Osteocyte (in vitro differentiated cells): ENCODE measurements at regions not wholly inside any gene's neighbourhood (a gene's known extent, or its start where the extent isn't known, plus 50 kb on each side); places are given as distances from the start of the nearest gene placed in this dataset.

ENCODE experiments used
- DNase-seq: peaks from one replicate; pipeline ENCODE4 v3.0.0; 2021; ENCODE audit warnings: mixed read lengths; ENCODE audit not compliant: unreplicated experiment; ENCODE audit errors: extremely low spot score
- H3K27ac Mint-ChIP-seq: one replicate; pipeline ENCODE4 v1.8.0; 2021; ENCODE audit warnings: mild to moderate bottlenecking, mixed read lengths; ENCODE audit not compliant: unreplicated experiment
- H3K27me3 Mint-ChIP-seq: one replicate; pipeline ENCODE4 v1.8.0; 2021; ENCODE audit warnings: mixed read lengths; ENCODE audit not compliant: unreplicated experiment
- H3K36me3 Mint-ChIP-seq: one replicate; pipeline ENCODE4 v1.8.0; 2021; ENCODE audit warnings: mixed read lengths; ENCODE audit not compliant: unreplicated experiment
- H3K4me1 Mint-ChIP-seq: one replicate; pipeline ENCODE4 v1.8.0; 2021; ENCODE audit warnings: mixed read lengths; ENCODE audit not compliant: unreplicated experiment
- H3K4me3 Mint-ChIP-seq: one replicate; pipeline ENCODE4 v1.8.0; 2021; ENCODE audit warnings: mild to moderate bottlenecking, moderate library complexity, mixed read lengths; ENCODE audit not compliant: unreplicated experiment
- H3K9me3 Mint-ChIP-seq: one replicate; pipeline ENCODE4 v1.8.0; 2021; ENCODE audit warnings: mixed read lengths; ENCODE audit not compliant: unreplicated experiment
- CTCF ChIP-seq: fragments of 200-600 bp; sonication (generic); IDR thresholded peaks from 2 replicates; pipeline ENCODE4 v1.5.0; 2021; ENCODE audit warnings: antibody characterized with exemption, mild to moderate bottlenecking, moderate library complexity

GRCh38 chr2:23036629-23037028 lies 348.4 kb upstream of the KLHL29 start:
- Mint-ChIP-seq H3K9me3 (peaks cover 4% of the 10 kb centered on the region), H3K27me3 (no peaks in the 10 kb centered on the region), H3K27ac (no peak overlapping the region), H3K4me3 (no peak overlapping the region), H3K36me3 (no peaks in the 10 kb centered on the region), H3K4me1 (no peaks in the 10 kb centered on the region)
- DNase-seq = no peak
- no peak for TF ChIP-seq CTCF

- Mint-ChIP-seq H3K4me1 (no peaks in the 10 kb centered on the region), H3K4me3 (no peak overlapping the region), H3K36me3 (no peaks in the 10 kb centered on the region), H3K27ac (no peak overlapping the region), H3K27me3 (no peaks in the 10 kb centered on the region), H3K9me3 (peaks cover 4% of the 10 kb centered on the region)
- TF ChIP-seq CTCF = no peak
- no peak for DNase-seq
Observed at GRCh38 chr2:23037596-23037995, 347.4 kb upstream of the KLHL29 start.

GRCh38 chr2:23041443-23041842 lies 343.5 kb upstream of the KLHL29 start:
- Mint-ChIP-seq H3K27ac (no peak overlapping the region), H3K4me1 (no peaks in the 10 kb centered on the region), H3K9me3 (peaks cover 4% of the 10 kb centered on the region), H3K27me3 (no peaks in the 10 kb centered on the region), H3K36me3 (no peaks in the 10 kb centered on the region), H3K4me3 (no peak overlapping the region)
- TF ChIP-seq CTCF = no peak
- DNase-seq = no peak

GRCh38 chr2:23042216-23042906 lies 342.6 kb upstream of the KLHL29 start:
- DNase-seq = no peak

GRCh38 chr2:23050388-23050787 lies 334.6 kb upstream of the KLHL29 start:
- no peaks in the 10 kb centered on the region for H3K36me3 Mint-ChIP-seq
- H3K4me3 Mint-ChIP-seq = no peak overlapping the region
- H3K27me3 Mint-ChIP-seq = no peaks in the 10 kb centered on the region
- H3K9me3 Mint-ChIP-seq = no peaks in the 10 kb centered on the region
- H3K27ac Mint-ChIP-seq = no peak overlapping the region
- H3K4me1 Mint-ChIP-seq = no peaks in the 10 kb centered on the region
- DNase-seq = no peak
- no peak for TF ChIP-seq CTCF

More at GRCh38 chr2:23042216-23042906, 342.6 kb upstream of the KLHL29 start:
- H3K27ac Mint-ChIP-seq = no peak overlapping the region
- H3K4me1 Mint-ChIP-seq = no peaks in the 10 kb centered on the region
- peaks cover 4% of the 10 kb centered on the region for H3K9me3 Mint-ChIP-seq
- H3K36me3 Mint-ChIP-seq = no peaks in the 10 kb centered on the region
- H3K27me3 Mint-ChIP-seq = no peaks in the 10 kb centered on the region
- H3K4me3 Mint-ChIP-seq = no peak overlapping the region
- TF ChIP-seq CTCF = no peak
